Spleen (tissue), 7 donors: ENCODE measurements at regions not wholly inside any gene's neighbourhood (a gene's known extent, or its start where the extent isn't known, plus 50 kb on each side); places are given as distances from the start of the nearest gene placed in this dataset.

Experiments used
- CTCF ChIP-seq, 11 experiments: fragments of 200-600 bp in 7 of 11; fragments of 450-650 bp in 4 of 11; sonication (generic) in 4 of 11; IDR thresholded peaks in 8 of 11; conservative IDR thresholded peaks in 3 of 11; 1 replicate in 7 of 11; 2 replicates in 4 of 11; pipeline versions ENCODE4 v1.4.0 to v1.8.0; 2016 to 2021; ENCODE audit warnings: antibody characterized with exemption in 11 of 11, inconsistent platforms in 4 of 11, mild to moderate bottlenecking in 1 of 11
- POLR2AphosphoS5 ChIP-seq, 3 donors: sonication (generic); formaldehyde crosslinking; IDR thresholded peaks; one replicate each; pipeline ENCODE4 v1.5.1; 2017; ENCODE audit warnings: antibody characterized with exemption in 3 of 3
- donor health status: DM: no; HTN: no; CAD: no; lungs with moderate emphysema.
- donor health status: DM: no; HTN: no; CAD: no.
- donor health status: DM: no; HTN: no; CAD: no.

- no peak for TF ChIP-seq POLR2AphosphoS5 (IDR thresholded peaks at IDR 0.05)
- TF ChIP-seq CTCF (IDR thresholded peaks at IDR 0.05 in 8 of 11, conservative IDR thresholded peaks at IDR 0.05 in 3 of 11): no peak
These were observed 181.7 kb upstream of the SLC25A13 start for GRCh38 chr7:96503597-96503996.
